Spinal cord (tissue), 9 donors: ENCODE measurements at regions not wholly inside any gene's neighbourhood (a gene's known extent, or its start where the extent isn't known, plus 50 kb on each side); places are given as distances from the start of the nearest gene placed in this dataset.

Experiments
- DNase-seq, 6 donors: peaks; one replicate each; pipeline versions ENCODE4 v3.0.0 to v3.0.0-alpha.2; 2013 to 2015; ENCODE audit warnings: low spot score in 6 of 6, low read depth in 4 of 6
- H3K27ac ChIP-seq: one replicate; pipeline ENCODE4 v1.5.1; 2013; ENCODE audit warnings: low read depth, low read length, control low read depth
- H3K27me3 ChIP-seq: one replicate; pipeline ENCODE4 v1.6.1; 2013; ENCODE audit warnings: low read length; ENCODE audit not compliant: control insufficient read depth, insufficient read depth
- H3K36me3 ChIP-seq: one replicate; pipeline ENCODE4 v1.6.1; 2013; ENCODE audit warnings: low read length; ENCODE audit not compliant: control insufficient read depth, insufficient read depth
- H3K4me1 ChIP-seq: one replicate; pipeline ENCODE4 v1.6.1; 2013; ENCODE audit warnings: low read length; ENCODE audit not compliant: control insufficient read depth, insufficient read depth
- H3K4me3 ChIP-seq: one replicate; pipeline ENCODE4 v1.5.1; 2013; ENCODE audit warnings: low read depth, low read length, control low read depth
- H3K9me3 ChIP-seq: one replicate; pipeline ENCODE4 v1.6.1; 2013; ENCODE audit warnings: low read length; ENCODE audit not compliant: control insufficient read depth, insufficient read depth
- WGBS: methylation state at CpG from one replicate; pipeline ENCODE4 v1.1.5; 2013; ENCODE audit warnings: missing lambda C conversion rate; ENCODE audit not compliant: insufficient coverage; 5-methylcytosine and 5-hydroxymethylcytosine counted together
- donor health status: healthy.

- no peaks in the 10 kb centered on the region for H3K9me3 ChIP-seq
- 95% methylated on average over 3 of the region's 4 CpGs for WGBS
- H3K4me3 ChIP-seq = no peak overlapping the region
- H3K27me3 ChIP-seq = no peaks in the 10 kb centered on the region
- no peak overlapping the region for H3K27ac ChIP-seq
- H3K36me3 ChIP-seq = no peaks in the 10 kb centered on the region
- no peak for DNase-seq
- H3K4me1 ChIP-seq = no peaks in the 10 kb centered on the region
Observed at GRCh38 chr2:67952066-67952465, 110.7 kb downstream of the C1D start.

GRCh38 chr2:67954093-67954748, 108.6 kb downstream of the C1D start:
- Histone ChIP-seq H3K27ac (no peak overlapping the region), H3K9me3 (no peaks in the 10 kb centered on the region), H3K27me3 (no peaks in the 10 kb centered on the region), H3K4me3 (no peak overlapping the region), H3K4me1 (no peaks in the 10 kb centered on the region), H3K36me3 (no peaks in the 10 kb centered on the region)
- DNase-seq = peak in 1 of 6 donors; percentile 9
- WGBS = 100% methylated on average over 2 of the region's 6 CpGs

DNA sequence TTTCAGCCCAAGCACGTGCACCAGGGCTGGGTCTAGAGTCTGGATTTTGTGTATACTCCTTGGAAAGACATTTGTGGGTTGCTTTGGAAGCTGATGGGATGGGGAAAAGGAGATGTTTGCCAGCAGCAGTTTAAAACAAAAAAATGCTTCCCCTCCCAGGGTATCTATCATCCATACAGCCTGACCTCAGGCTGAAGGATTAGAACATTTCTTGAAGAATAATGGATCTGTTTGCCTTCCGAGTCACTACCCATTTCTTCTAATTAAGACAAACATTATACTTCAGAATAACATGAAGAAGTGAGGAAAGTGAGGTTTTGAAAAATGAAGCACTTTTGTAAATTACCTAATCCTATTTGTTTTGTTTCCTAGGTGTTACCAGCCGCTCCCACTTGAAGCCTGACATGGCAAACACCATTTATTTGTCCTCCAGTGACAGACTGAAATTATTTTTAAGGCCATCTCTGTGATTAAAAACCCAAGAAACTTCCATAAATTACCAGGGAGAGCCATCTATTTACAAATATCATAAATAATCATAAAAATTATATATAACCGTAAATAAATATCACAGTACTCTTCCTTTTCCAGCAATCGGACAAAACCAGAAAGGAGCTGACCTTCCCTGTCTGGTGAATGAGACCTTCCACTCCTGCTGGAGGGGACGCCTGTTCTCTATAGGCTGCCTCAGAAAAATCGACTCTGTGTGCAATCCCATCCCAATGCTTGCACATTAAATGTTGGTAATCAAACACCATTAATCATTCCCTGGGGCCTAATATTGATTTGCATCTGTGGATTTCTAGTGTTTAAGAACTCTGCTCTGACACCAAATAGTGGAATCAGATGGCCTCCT, 106.8 kb downstream of the C1D start:
- no CpG with 5 or more reads among the region's 7 CpGs for WGBS
- no peak overlapping the region for H3K27ac ChIP-seq
- DNase-seq = peak in 1 of 6 donors; percentile 46
- no peaks in the 10 kb centered on the region for H3K27me3 ChIP-seq
- no peaks in the 10 kb centered on the region for H3K4me1 ChIP-seq
- no peaks in the 10 kb centered on the region for H3K36me3 ChIP-seq
- no peaks in the 10 kb centered on the region for H3K9me3 ChIP-seq
- no peak overlapping the region for H3K4me3 ChIP-seq

- Histone ChIP-seq H3K27ac (no peak overlapping the region), H3K36me3 (no peaks in the 10 kb centered on the region), H3K4me3 (no peak overlapping the region), H3K9me3 (no peaks in the 10 kb centered on the region), H3K27me3 (no peaks in the 10 kb centered on the region), H3K4me1 (no peaks in the 10 kb centered on the region)
- 90% methylated on average over 1 of the region's 3 CpGs for WGBS
- no peak for DNase-seq
Observed at GRCh38 chr2:67965246-67965645, 97.6 kb downstream of the C1D start.

DNA sequence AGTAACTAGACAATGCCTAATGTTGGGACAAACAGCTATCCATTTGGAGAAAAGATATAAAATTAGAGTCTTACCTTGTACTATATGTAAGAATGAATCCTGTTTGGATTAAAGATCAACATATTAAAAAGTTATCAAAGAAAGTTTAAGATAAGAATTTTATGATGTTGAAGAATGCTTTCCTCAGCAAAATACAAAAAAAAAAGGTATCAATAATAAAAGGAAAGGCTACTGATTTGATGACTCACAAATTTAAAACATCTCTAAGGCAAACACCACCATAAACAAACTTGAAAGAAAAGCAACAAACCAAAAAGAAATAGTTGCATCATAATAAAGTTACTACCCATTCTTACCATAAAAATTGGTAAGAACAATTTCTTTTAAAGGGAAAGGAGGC, 92.7 kb downstream of the C1D start:
- no peaks in the 10 kb centered on the region for H3K27me3 ChIP-seq
- H3K4me1 ChIP-seq = peaks cover 6% of the 10 kb centered on the region
- no peaks in the 10 kb centered on the region for H3K36me3 ChIP-seq
- no peaks in the 10 kb centered on the region for H3K9me3 ChIP-seq
- no peak overlapping the region for H3K4me3 ChIP-seq
- no peak for DNase-seq
- no peak overlapping the region for H3K27ac ChIP-seq

GRCh38 chr2:67970542-67970941, 92.3 kb downstream of the C1D start:
- H3K27ac ChIP-seq = no peak overlapping the region

GRCh38 chr2:67974559-67975430, 88.0 kb downstream of the C1D start:
- peak overlapping the region; percentile 67 for H3K27ac ChIP-seq
- DNase-seq = peak; percentile 49 to 94 (median 84)

More at GRCh38 chr2:67970542-67970941, 92.3 kb downstream of the C1D start:
- no peak for DNase-seq
- Histone ChIP-seq H3K27me3 (no peaks in the 10 kb centered on the region), H3K9me3 (no peaks in the 10 kb centered on the region), H3K4me3 (no peak overlapping the region), H3K4me1 (peaks cover 6% of the 10 kb centered on the region), H3K36me3 (no peaks in the 10 kb centered on the region)
- WGBS = 100% methylated on average over 2 of the region's 3 CpGs

GRCh38 chr2:67977464-67977863, 85.3 kb downstream of the C1D start:
- Histone ChIP-seq H3K27me3 (no peaks in the 10 kb centered on the region), H3K4me3 (no peak overlapping the region)
- 90% methylated on average over 1 of the region's 1 CpG for WGBS

More at GRCh38 chr2:67974559-67975430, 88.0 kb downstream of the C1D start:
- H3K4me3 ChIP-seq = no peak overlapping the region
- peaks cover 9% of the 10 kb centered on the region for H3K4me1 ChIP-seq
- no peaks in the 10 kb centered on the region for H3K27me3 ChIP-seq
- H3K36me3 ChIP-seq = no peaks in the 10 kb centered on the region
- no peaks in the 10 kb centered on the region for H3K9me3 ChIP-seq
- 21% methylated on average over 3 of the region's 7 CpGs for WGBS

GRCh38 chr2:67982956-67983355, 79.8 kb downstream of the C1D start:
- no peak overlapping the region for H3K4me3 ChIP-seq
- H3K36me3 ChIP-seq = no peaks in the 10 kb centered on the region
- no peak overlapping the region for H3K27ac ChIP-seq
- no peak for DNase-seq
- H3K27me3 ChIP-seq = no peaks in the 10 kb centered on the region
- peaks cover 6% of the 10 kb centered on the region for H3K9me3 ChIP-seq
- H3K4me1 ChIP-seq = no peaks in the 10 kb centered on the region

More at GRCh38 chr2:67977464-67977863, 85.3 kb downstream of the C1D start:
- Histone ChIP-seq H3K27ac (no peak overlapping the region), H3K36me3 (no peaks in the 10 kb centered on the region), H3K4me1 (peaks cover 4% of the 10 kb centered on the region), H3K9me3 (peaks cover 6% of the 10 kb centered on the region)
- DNase-seq = no peak
